GM18505 (cell line): ENCODE measurements at regions not wholly inside any gene's neighbourhood (a gene's known extent, or its start where the extent isn't known, plus 50 kb on each side); places are given as distances from the start of the nearest gene placed in this dataset.
"Not testable (repeated sequence)": the region's sequence is repeated elsewhere in the genome, so short reads cannot be mapped to it uniquely, and the experiment has no call there.

ENCODE experiments used
- ATAC-seq: cut with Tn5 transposase; IDR thresholded peaks from one replicate; pipeline ENCODE4 v1.9.1; 2021; ENCODE audit not compliant: unreplicated experiment
- POLR2A ChIP-seq: IDR thresholded peaks from 4 replicates; pipeline ENCODE4 v1.6.1; 2011; ENCODE audit warnings: borderline replicate concordance; ENCODE audit not compliant: insufficient read depth, insufficient read length; ENCODE audit errors: extremely low read depth

DNA sequence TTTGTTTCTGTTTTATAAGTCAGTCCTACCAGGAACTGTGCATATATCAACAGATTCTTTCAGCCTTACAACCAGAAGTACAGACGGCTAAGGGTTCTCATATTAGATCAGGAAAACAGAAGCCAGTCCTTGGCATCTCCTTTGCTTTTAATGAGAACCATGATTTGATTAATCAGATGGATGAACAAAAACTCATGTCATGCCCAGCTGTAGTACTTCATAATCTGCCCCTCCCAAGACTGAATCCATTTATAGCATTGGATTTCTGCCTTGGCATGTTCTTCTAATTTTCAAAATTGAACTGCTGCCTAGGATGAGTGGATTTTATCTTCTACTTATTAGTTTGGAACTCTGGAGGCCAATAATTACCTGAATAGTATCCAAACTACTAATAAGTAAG, 617.2 kb downstream of the SLITRK5 start:
- no peak for ATAC-seq
- TF ChIP-seq POLR2A, result no peak

DNA sequence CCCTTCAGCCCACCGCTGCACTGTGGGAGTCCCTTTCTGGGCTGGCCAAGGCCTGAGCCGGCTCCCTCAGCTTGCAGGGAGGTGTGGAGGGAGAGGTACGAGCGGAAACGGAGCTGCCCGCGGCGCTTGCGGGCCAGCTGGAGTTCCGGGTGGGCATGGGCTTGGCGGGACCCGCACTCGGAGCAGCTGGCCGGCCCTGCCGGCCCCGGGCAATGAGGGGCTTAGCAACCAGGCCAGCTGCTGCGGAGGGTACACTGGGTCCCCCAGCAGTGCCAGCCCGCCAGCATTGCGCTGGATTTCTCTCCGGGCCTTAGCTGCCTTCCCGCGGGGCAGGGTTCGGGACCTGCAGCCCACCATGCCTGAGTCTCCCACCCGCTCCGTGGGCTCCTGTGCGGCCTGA, 620.6 kb downstream of the SLITRK5 start:
- not testable (repeated sequence) for ATAC-seq

DNA sequence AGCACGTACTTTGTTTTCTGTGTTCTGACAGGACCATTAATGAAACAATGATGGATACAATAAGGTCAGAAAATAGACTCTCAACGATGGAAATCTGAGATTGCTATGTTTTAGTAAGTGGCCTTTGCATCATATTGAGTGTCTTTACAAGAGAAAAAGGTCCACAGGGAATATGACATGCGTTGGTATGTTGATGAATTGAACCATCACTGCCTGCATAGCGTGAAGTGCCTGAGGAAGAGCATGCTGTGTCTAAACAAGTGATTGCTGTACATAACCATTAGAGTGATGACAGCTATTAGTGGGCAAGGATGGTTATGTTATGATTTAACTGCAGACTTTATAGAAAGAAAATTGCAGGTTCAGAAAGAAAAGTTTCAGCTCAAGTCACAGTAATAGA, 623.2 kb downstream of the SLITRK5 start:
- ATAC-seq, result no peak
- no peak for TF ChIP-seq POLR2A

- ATAC-seq, result no peak
Measured at GRCh38 chr13:88303157-88303556, 632.0 kb downstream of the SLITRK5 start.

GRCh38 chr13:88303605-88304004, 632.4 kb downstream of the SLITRK5 start:
- ATAC-seq, result no peak
- TF ChIP-seq POLR2A, result no peak

More at GRCh38 chr13:88303157-88303556, 632.0 kb downstream of the SLITRK5 start:
- TF ChIP-seq POLR2A, result no peak

DNA sequence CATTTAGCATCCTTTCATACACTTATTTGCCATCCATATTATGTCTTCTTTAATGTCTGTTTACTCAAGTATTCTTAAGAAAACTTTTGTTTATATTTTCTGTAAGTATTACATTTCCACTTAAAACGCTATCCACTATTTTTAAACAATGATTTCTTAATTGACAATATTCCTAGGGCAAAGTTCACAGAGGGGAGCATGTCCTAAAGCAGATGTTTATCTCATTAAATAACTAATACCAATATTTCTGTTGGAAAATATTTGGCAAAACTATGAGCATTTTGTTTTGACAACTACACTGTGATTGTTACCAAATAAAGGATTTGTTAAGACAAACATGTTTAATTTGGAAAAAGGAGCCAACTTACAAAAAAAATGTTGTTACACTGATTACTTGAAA, 643.3 kb downstream of the SLITRK5 start:
- ATAC-seq, result no peak
- TF ChIP-seq POLR2A, result no peak

- ATAC-seq, result no peak
- TF ChIP-seq POLR2A, result no peak
Measured at GRCh38 chr13:88329066-88329465, 657.9 kb downstream of the SLITRK5 start.

DNA sequence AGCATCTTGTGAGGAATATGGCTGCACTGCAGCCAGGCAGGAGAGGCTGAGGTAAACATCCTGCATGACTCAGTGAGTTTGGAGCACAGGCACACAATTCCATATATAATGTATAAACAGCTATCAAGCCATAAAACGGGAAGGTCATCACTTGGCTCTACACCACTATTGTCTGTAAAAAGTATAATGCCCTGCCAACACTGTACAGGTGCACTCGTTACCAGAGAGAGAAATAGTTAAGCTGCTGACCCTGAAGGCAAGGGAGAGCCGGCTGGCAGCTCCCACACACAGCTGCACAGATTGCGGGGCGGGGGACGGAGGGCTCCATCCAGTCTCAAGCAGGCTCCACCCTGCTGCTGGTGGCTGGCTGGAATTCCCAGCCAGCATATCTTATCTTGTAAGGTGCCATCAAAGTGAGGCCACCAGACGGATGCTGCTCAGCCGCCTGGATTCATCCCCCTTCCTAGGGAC, 668.1 kb downstream of the SLITRK5 start:
- ATAC-seq, result no peak
- TF ChIP-seq POLR2A, result no peak

- no peak for TF ChIP-seq POLR2A
Measured at GRCh38 chr13:88345171-88345847, 674.1 kb downstream of the SLITRK5 start.

GRCh38 chr13:88360761-88361160, 689.6 kb downstream of the SLITRK5 start:
- ATAC-seq, result no peak

More at GRCh38 chr13:88345171-88345847, 674.1 kb downstream of the SLITRK5 start:
- ATAC-seq, result no peak

DNA sequence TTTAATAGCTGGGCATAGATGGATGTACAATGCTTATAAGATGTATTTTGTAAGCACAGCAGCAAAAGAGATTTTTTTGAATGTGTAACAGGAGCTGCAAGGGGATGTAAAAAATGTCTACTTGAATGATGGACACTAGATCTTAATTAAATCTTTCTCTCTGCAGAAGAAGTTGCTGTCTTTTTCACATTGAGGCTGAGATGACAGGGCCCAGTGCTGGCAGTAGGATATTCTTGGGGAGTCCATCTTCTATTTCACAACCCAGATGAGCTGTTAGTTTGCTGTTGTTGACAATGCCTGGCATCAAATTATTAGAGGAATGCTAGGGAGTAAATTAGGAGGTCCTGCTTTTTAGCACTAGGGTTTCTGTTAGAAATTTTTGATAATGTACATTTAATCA, 698.7 kb downstream of the SLITRK5 start:
- no peak for TF ChIP-seq POLR2A
- no peak for ATAC-seq

More at GRCh38 chr13:88360761-88361160, 689.6 kb downstream of the SLITRK5 start:
- no peak for TF ChIP-seq POLR2A

GRCh38 chr13:88376760-88377388, 705.7 kb downstream of the SLITRK5 start:
- no peak for ATAC-seq
- TF ChIP-seq POLR2A, result no peak

GRCh38 chr13:88377852-88378251, 706.7 kb downstream of the SLITRK5 start:
- TF ChIP-seq POLR2A, result no peak
- ATAC-seq, result no peak

- TF ChIP-seq POLR2A, result no peak
- ATAC-seq, result no peak
Measured at GRCh38 chr13:88384542-88384941, 713.4 kb downstream of the SLITRK5 start.
